ENCODE measurements at regions not wholly inside any gene's neighbourhood (a gene's known extent, or its start where the extent isn't known, plus 50 kb on each side); places are given as distances from the start of the nearest gene placed in this dataset.

DNA sequence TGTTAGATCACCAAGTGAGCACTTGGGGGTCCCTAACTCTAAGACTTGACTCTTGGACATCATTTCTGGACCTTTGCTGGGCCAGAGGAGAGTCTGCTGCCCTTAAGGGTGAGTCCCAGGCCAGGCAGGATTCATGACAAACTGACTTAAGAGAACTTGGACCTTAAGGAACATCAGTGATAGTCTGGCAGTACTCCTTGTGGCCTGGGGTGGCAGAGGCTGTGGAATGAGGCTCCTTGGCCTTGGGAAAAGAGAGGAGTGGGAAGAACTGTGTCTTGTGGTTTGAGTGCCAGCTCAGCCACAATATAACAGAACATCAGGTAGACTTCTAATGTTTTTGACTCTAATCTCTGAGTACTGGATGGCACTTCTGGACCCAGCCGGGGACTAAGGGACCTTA is 478.7 kb downstream of the MEI4 start:
- no peaks in the 10 kb centered on the region for H3K9me3 ChIP-seq (ENCODE audit: low read length)
- no peaks in the 10 kb centered on the region for H3K9me2 ChIP-seq (ENCODE audit: low read depth, low read length)
- H2AFZ ChIP-seq (ENCODE audit: low read length) = no peak overlapping the region
- no peaks in the 10 kb centered on the region for H3F3A ChIP-seq (ENCODE audit: insufficient read depth, low read length)
- no peaks in the 10 kb centered on the region for H4K20me1 ChIP-seq (ENCODE audit: insufficient read depth, low read length)
- no peak overlapping the region for H3K4me2 ChIP-seq (ENCODE audit: low read length)
- H3K4me1 ChIP-seq (ENCODE audit: insufficient read depth, low read length, severe bottlenecking) = no peaks in the 10 kb centered on the region
- no peaks in the 10 kb centered on the region for H3K79me2 ChIP-seq (ENCODE audit: insufficient read depth, low read length)
- no peak overlapping the region for H3K4me3 ChIP-seq (ENCODE audit: low read depth, low read length, poor library complexity, severe bottlenecking)
- no peak overlapping the region for H3K27ac ChIP-seq (ENCODE audit: low read depth, low read length, poor library complexity, severe bottlenecking)
- no peak overlapping the region for H3K9ac ChIP-seq (ENCODE audit: low read length)
- no peak for TF ChIP-seq EZH2 (IDR thresholded peaks at IDR 0.05; ENCODE audit: borderline replicate concordance, low read length)
- TF ChIP-seq CTCF (IDR thresholded peaks at IDR 0.05; ENCODE audit: low read length) = no peak
- no peaks in the 10 kb centered on the region for H3K36me3 ChIP-seq (ENCODE audit: insufficient read depth, low read length)
- H3K27me3 ChIP-seq (ENCODE audit: insufficient read depth, low read length) = no peaks in the 10 kb centered on the region

GRCh38 chr6:78132671-78133410 is 480.0 kb downstream of the MEI4 start:
- Histone ChIP-seq H4K20me1 (ENCODE audit: insufficient read depth, low read length) (no peaks in the 10 kb centered on the region), H2AFZ (ENCODE audit: low read length) (no peak overlapping the region), H3K36me3 (ENCODE audit: insufficient read depth, low read length) (no peaks in the 10 kb centered on the region), H3K9me2 (ENCODE audit: low read depth, low read length) (no peaks in the 10 kb centered on the region), H3K9me3 (ENCODE audit: low read length) (no peaks in the 10 kb centered on the region), H3K9ac (ENCODE audit: low read length) (no peak overlapping the region), H3K4me1 (ENCODE audit: insufficient read depth, low read length, severe bottlenecking) (no peaks in the 10 kb centered on the region), H3K27ac (ENCODE audit: low read depth, low read length, poor library complexity, severe bottlenecking) (no peak overlapping the region), H3K79me2 (ENCODE audit: insufficient read depth, low read length) (no peaks in the 10 kb centered on the region), H3F3A (ENCODE audit: insufficient read depth, low read length) (no peaks in the 10 kb centered on the region), H3K4me2 (ENCODE audit: low read length) (no peak overlapping the region), H3K27me3 (ENCODE audit: insufficient read depth, low read length) (no peaks in the 10 kb centered on the region), H3K4me3 (ENCODE audit: low read depth, low read length, poor library complexity, severe bottlenecking) (no peak overlapping the region)
- TF ChIP-seq EZH2 (IDR thresholded peaks at IDR 0.05; ENCODE audit: borderline replicate concordance, low read length) = no peak
- no peak for TF ChIP-seq CTCF (IDR thresholded peaks at IDR 0.05; ENCODE audit: low read length)

DNA sequence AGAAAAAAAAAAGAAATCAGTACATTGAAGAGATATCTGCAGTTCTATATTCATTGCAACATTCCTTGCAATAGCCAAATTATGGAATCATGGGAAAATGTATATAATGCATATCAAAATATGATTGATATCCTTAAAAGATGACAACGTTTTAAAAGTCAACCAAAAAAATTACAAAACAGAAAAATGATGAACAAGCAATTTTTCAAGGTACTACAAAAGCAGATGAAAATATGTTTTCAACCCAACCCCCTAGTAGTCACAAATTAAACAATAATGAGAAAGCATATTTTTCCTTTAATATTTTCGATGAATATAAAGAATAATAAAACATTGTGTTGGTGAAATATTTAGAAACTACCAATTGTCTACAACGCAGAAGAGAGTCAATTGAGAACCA is 497.6 kb downstream of the MEI4 start:
- Histone ChIP-seq H3K4me2 (ENCODE audit: low read length) (no peak overlapping the region), H3K9me3 (ENCODE audit: low read length) (no peaks in the 10 kb centered on the region), H3K27ac (ENCODE audit: low read depth, low read length, poor library complexity, severe bottlenecking) (no peak overlapping the region), H4K20me1 (ENCODE audit: insufficient read depth, low read length) (no peaks in the 10 kb centered on the region), H3K79me2 (ENCODE audit: insufficient read depth, low read length) (no peaks in the 10 kb centered on the region), H3K4me3 (ENCODE audit: low read depth, low read length, poor library complexity, severe bottlenecking) (no peak overlapping the region), H2AFZ (ENCODE audit: low read length) (no peak overlapping the region), H3K9me2 (ENCODE audit: low read depth, low read length) (no peaks in the 10 kb centered on the region), H3K27me3 (ENCODE audit: insufficient read depth, low read length) (no peaks in the 10 kb centered on the region), H3K9ac (ENCODE audit: low read length) (no peak overlapping the region), H3K36me3 (ENCODE audit: insufficient read depth, low read length) (no peaks in the 10 kb centered on the region), H3F3A (ENCODE audit: insufficient read depth, low read length) (no peaks in the 10 kb centered on the region), H3K4me1 (ENCODE audit: insufficient read depth, low read length, severe bottlenecking) (no peaks in the 10 kb centered on the region)
- TF ChIP-seq EZH2 (IDR thresholded peaks at IDR 0.05; ENCODE audit: borderline replicate concordance, low read length) (no peak), CTCF (IDR thresholded peaks at IDR 0.05; ENCODE audit: low read length) (no peak)

Measured in OCI-LY1 (cell line).